HepG2 (cell line): ENCODE measurements at regions not wholly inside any gene's neighbourhood (a gene's known extent, or its start where the extent isn't known, plus 50 kb on each side); places are given as distances from the start of the nearest gene placed in this dataset.

Experiments
- ATAC-seq: fragments of 200-7000 bp; cut with Tn5 transposase; 3 replicates; pipeline ENCODE4 v1.9.1; 2020; ENCODE audit warnings: mild to moderate bottlenecking, moderate library complexity
- BruUV-seq: library from RNA; stranded (reverse); fragments of 400-500 nt; replicated peaks from 2 replicates; lab custom pipeline; 2021; lab: Mats Ljungman, UMichigan
- CTCF ChIA-PET: fragments of 300-600 bp; formaldehyde crosslinking; extraction: SDS; loops from one replicate; lab custom pipeline; 2021; ENCODE audit warnings: low total read pairs, inconsistent platforms, low intra/inter-chr PET ratio; lab: Yijun Ruan, JAX
- POLR2A ChIA-PET: fragments of 350-600 bp; sonication (Branson Sonifier 250); formaldehyde crosslinking; loops from one replicate; lab custom pipeline; 2020; ENCODE audit warnings: antibody characterized with exemption, inconsistent platforms; lab: Yijun Ruan, JAX
- DNase-seq: peaks from one replicate; pipeline ENCODE4 v3.0.0-alpha.2; 2015; ENCODE audit warnings: low spot score
- FAIRE-seq: peaks from 3 replicates; lab custom pipeline; 2011; peaks lifted over from hg19 to GRCh38; lab: Jason Lieb, UNC
- H2AFZ ChIP-seq: one replicate; pipeline ENCODE4 v1.6.1; 2011; ENCODE audit warnings: low read length, inconsistent platforms
- H3K27ac ChIP-seq: fragments of 300-600 bp; 3 replicates; pipeline ENCODE4 v1.8.0; 2011; ENCODE audit warnings: mixed run types, mild to moderate bottlenecking, mixed read lengths, low read length, inconsistent platforms; ENCODE audit not compliant: insufficient read depth; ENCODE audit errors: extremely low read length
- H3K27me3 ChIP-seq, 2 experiments: fragments of 200-600 bp in 1 of 2; 2 replicates in 1 of 2; 3 replicates in 1 of 2; pipeline versions ENCODE4 v1.6.0 to v1.8.0; 2011; ENCODE audit warnings: low read length in 2 of 2, mild to moderate bottlenecking in 2 of 2, moderate library complexity in 2 of 2, inconsistent platforms in 1 of 2; ENCODE audit not compliant: insufficient read depth in 2 of 2, control insufficient read depth in 1 of 2
- H3K36me3 ChIP-seq, 2 experiments: fragments of 200-600 bp in 1 of 2; replicated peaks in 1 of 2; 2 replicates in 1 of 2; 3 replicates in 1 of 2; pipeline versions ENCODE4 v1.5.1 to v1.8.0; 2011; ENCODE audit warnings: low read length in 2 of 2, inconsistent platforms in 1 of 2; ENCODE audit not compliant: insufficient read depth in 2 of 2, control insufficient read depth in 1 of 2
- H3K4me1 ChIP-seq: 2 replicates; pipeline ENCODE4 v1.5.1; 2012; ENCODE audit warnings: low read length, inconsistent platforms; ENCODE audit not compliant: insufficient read depth
- H3K4me2 ChIP-seq: 2 replicates; pipeline ENCODE4 v1.6.0; 2011; ENCODE audit warnings: low read depth, low read length, inconsistent platforms
- H3K4me3 ChIP-seq, 3 experiments: fragments of 200-600 bp in 1 of 3; sonication (generic), shearing (Covaris generic) in 1 of 3; replicated peaks in 1 of 3; 2 replicates each; pipeline ENCODE4 v1.5.1; 2011 to 2016; ENCODE audit warnings: low read length in 3 of 3, inconsistent platforms in 2 of 3, low read depth in 2 of 3, mild to moderate bottlenecking in 2 of 3, control low read depth in 1 of 3, mixed read lengths in 1 of 3; ENCODE audit not compliant: insufficient read depth in 1 of 3
- H3K79me2 ChIP-seq: one replicate; pipeline ENCODE4 v1.6.1; 2011; ENCODE audit warnings: low read length, inconsistent platforms; ENCODE audit not compliant: insufficient read depth
- H3K9ac ChIP-seq: 2 replicates; pipeline ENCODE4 v1.6.0; 2011; ENCODE audit warnings: mild to moderate bottlenecking, low read depth, low read length, inconsistent platforms; ENCODE audit not compliant: insufficient read depth
- H3K9me3 ChIP-seq: 2 replicates; pipeline ENCODE4 v1.5.1; 2012; ENCODE audit warnings: mild to moderate bottlenecking, low read length
- H4K20me1 ChIP-seq: 2 replicates; pipeline ENCODE4 v1.6.0; 2011; ENCODE audit warnings: inconsistent platforms, mild to moderate bottlenecking, low read length, moderate library complexity; ENCODE audit not compliant: insufficient read depth
- MED1 ChIP-seq: sonication (generic); formaldehyde crosslinking; IDR thresholded peaks from 2 replicates; pipeline ENCODE4 v1.4.0; 2020; ENCODE audit warnings: missing genetic modification reagents
- PHF8 ChIP-seq: sonication (generic); formaldehyde crosslinking; IDR thresholded peaks from 2 replicates; pipeline ENCODE4 v1.5.0; 2020; ENCODE audit warnings: missing genetic modification reagents
- SNAPC4 ChIP-seq: sonication (generic); formaldehyde crosslinking; IDR thresholded peaks from 2 replicates; pipeline ENCODE4 v1.4.0; 2020; ENCODE audit warnings: mild to moderate bottlenecking, missing genetic modification reagents
- TAF1 ChIP-seq: sonication (generic); formaldehyde crosslinking; IDR thresholded peaks from 2 replicates; pipeline ENCODE4 v1.4.0; 2020; ENCODE audit warnings: missing genetic modification reagents
- ZFP36 ChIP-seq: fragments of 150-350 bp; IDR thresholded peaks from 2 replicates; pipeline ENCODE4 v1.6.1; 2018; ENCODE audit warnings: borderline replicate concordance, low read length, low read depth; ENCODE audit not compliant: partially characterized antibody
- ZNF33B ChIP-seq: sonication (generic); formaldehyde crosslinking; IDR thresholded peaks from 2 replicates; pipeline ENCODE4 v1.5.1; 2020; ENCODE audit warnings: mild to moderate bottlenecking, missing genetic modification reagents
- ZNF761 ChIP-seq: sonication (generic); formaldehyde crosslinking; conservative IDR thresholded peaks from 2 replicates; pipeline ENCODE4 v1.4.0; 2020; ENCODE audit warnings: mild to moderate bottlenecking, missing genetic modification reagents
- ZSCAN30 ChIP-seq: sonication (generic); formaldehyde crosslinking; IDR thresholded peaks from 2 replicates; pipeline ENCODE4 v1.5.0; 2020; ENCODE audit warnings: mild to moderate bottlenecking, missing genetic modification reagents
- WGBS: methylation state at CpG from one replicate; pipeline ENCODE4 v1.1.6; 2017; ENCODE audit warnings: low lambda C conversion rate; 5-methylcytosine and 5-hydroxymethylcytosine counted together
- in situ Hi-C: cut with HindIII; loops from 2 replicates; pipeline ENCODE4 v1.10.0; 2017; ENCODE audit warnings: low pct_unique_long_range_greater_than_20kb; ENCODE audit not compliant: extremely low pct_ligation_motif_present
- intact Hi-C: fragments of 100-400 bp; cut with micrococcal nuclease; formaldehyde crosslinking; loops from one replicate; pipeline ENCODE4 v1.10.0; 2022; ENCODE audit not compliant: unreplicated experiment
- TF ChIP-seq, protein P1 (sequence below): sonication (generic); formaldehyde crosslinking; IDR thresholded peaks from 2 replicates; pipeline ENCODE4 v1.5.0; 2020; ENCODE audit warnings: missing genetic modification reagents, mild to moderate bottlenecking, borderline replicate concordance
- TF ChIP-seq, protein P2 (sequence below): sonication (generic); formaldehyde crosslinking; IDR thresholded peaks from 2 replicates; pipeline ENCODE4 v1.9.0; 2021; ENCODE audit warnings: missing genetic modification reagents, borderline replicate concordance

DNA sequence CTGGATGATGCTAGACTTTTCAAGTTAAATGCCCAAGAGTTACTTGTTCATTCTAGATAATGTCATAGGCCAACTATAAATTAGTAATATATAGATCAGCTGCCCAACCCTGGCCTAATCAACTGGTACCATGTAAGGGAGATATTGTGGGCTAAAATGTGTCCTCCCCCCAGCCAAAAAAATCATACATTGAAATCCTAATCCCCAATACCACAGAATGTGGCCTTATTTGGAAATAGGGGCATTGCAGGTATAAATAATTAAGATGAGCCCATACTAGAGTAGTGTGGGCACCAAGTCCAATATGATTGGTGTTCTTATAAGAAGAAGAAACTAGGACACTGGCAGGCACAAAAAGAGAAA, 92.5 kb downstream of the RPL22L1 start:
- intact Hi-C loops (no loop called here), in situ Hi-C loops (no loop called here)
- no peak overlapping the region for H3K9ac ChIP-seq
- H3K9me3 ChIP-seq = no peaks in the 10 kb centered on the region
- H4K20me1 ChIP-seq = no peaks in the 10 kb centered on the region
- no peak overlapping the region for H3K27ac ChIP-seq
- no peaks in the 10 kb centered on the region for H3K27me3 ChIP-seq
- ChIA-PET POLR2A (no interaction called here), CTCF (no interaction called here)
- H3K36me3 ChIP-seq = no peaks in the 10 kb centered on the region
- BruUV-seq = no TSS peak
- TF ChIP-seq, protein P1, sequence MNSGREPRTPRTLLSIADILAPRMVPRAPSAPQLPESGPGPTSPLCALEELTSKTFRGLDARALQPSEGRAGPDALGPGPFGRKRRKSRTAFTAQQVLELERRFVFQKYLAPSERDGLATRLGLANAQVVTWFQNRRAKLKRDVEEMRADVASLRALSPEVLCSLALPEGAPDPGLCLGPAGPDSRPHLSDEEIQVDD (CRISPR knock-in tag) = no peak
- TF ChIP-seq PHF8 (CRISPR knock-in tag) = no peak
- TF ChIP-seq, protein P2, sequence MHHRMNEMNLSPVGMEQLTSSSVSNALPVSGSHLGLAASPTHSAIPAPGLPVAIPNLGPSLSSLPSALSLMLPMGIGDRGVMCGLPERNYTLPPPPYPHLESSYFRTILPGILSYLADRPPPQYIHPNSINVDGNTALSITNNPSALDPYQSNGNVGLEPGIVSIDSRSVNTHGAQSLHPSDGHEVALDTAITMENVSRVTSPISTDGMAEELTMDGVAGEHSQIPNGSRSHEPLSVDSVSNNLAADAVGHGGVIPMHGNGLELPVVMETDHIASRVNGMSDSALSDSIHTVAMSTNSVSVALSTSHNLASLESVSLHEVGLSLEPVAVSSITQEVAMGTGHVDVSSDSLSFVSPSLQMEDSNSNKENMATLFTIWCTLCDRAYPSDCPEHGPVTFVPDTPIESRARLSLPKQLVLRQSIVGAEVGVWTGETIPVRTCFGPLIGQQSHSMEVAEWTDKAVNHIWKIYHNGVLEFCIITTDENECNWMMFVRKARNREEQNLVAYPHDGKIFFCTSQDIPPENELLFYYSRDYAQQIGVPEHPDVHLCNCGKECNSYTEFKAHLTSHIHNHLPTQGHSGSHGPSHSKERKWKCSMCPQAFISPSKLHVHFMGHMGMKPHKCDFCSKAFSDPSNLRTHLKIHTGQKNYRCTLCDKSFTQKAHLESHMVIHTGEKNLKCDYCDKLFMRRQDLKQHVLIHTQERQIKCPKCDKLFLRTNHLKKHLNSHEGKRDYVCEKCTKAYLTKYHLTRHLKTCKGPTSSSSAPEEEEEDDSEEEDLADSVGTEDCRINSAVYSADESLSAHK (CRISPR knock-in tag) = no peak
- TF ChIP-seq ZSCAN30 (CRISPR knock-in tag) = no peak
- no peaks in the 10 kb centered on the region for H3K4me1 ChIP-seq
- no peak overlapping the region for H3K4me3 ChIP-seq
- FAIRE-seq (no peak), ATAC-seq (no peak), DNase-seq (no peak)
- H2AFZ ChIP-seq = no peak overlapping the region
- H3K4me2 ChIP-seq = no peak overlapping the region
- no peaks in the 10 kb centered on the region for H3K79me2 ChIP-seq

DNA sequence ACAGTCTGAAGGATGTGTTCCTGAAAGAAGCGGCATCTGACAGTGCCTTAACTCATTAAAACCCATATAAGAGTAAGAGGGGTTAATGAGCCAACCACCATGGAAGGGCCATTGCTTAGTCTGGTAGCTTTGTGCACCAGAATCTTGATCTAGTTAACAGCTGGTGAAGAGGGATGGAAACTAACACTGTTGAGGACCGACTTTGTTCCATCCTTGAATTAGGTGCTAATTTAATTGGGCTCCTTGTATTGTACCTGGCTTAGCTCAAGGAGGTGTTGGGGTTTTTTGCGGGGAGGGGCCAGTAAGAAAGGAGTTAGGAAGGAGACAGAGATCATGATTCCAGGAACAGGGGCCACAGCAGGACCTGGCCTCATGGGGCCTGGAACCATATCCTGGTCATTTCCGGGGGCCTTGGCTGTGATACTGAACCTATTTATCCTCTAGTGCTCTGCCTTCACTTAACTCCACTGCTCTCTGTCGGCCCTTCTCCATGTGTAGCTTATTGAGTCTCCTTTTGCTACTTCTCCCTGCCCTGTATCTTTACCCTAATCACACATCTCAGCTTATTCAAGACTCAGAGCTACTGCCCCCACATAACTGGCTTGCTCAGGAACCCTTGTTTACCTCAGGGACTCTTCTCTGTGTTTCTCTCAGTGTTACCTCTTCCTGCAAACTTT, 93.0 kb downstream of the RPL22L1 start:
- H3K36me3 ChIP-seq = no peaks in the 10 kb centered on the region
- H3K4me3 ChIP-seq = no peak overlapping the region
- intact Hi-C loops = no loop called here
- no peaks in the 10 kb centered on the region for H3K27me3 ChIP-seq
- TF ChIP-seq MED1 (CRISPR knock-in tag) = no peak
- TF ChIP-seq ZNF33B (CRISPR knock-in tag) = no peak
- no peak for TF ChIP-seq ZFP36
- no peak for TF ChIP-seq SNAPC4 (CRISPR knock-in tag)
- TF ChIP-seq TAF1 = no peak
- TF ChIP-seq ZNF761 = no peak
- 40% methylated on average over 4 of the region's 5 CpGs for WGBS
- no peak overlapping the region for H3K4me2 ChIP-seq
- H4K20me1 ChIP-seq = no peaks in the 10 kb centered on the region
- no peaks in the 10 kb centered on the region for H3K9me3 ChIP-seq
- H3K4me1 ChIP-seq = no peaks in the 10 kb centered on the region
- ATAC-seq = no peak
- no peaks in the 10 kb centered on the region for H3K79me2 ChIP-seq
- BruUV-seq = no TSS peak
- DNase-seq = no peak
- H2AFZ ChIP-seq = no peak overlapping the region
- ChIA-PET CTCF (no interaction called here), POLR2A (no interaction called here)
- in situ Hi-C loops = no loop called here
- no peak for FAIRE-seq
- H3K27ac ChIP-seq = no peak overlapping the region
- H3K9ac ChIP-seq = no peak overlapping the region
